HL-60 (cell line): ENCODE measurements at regions not wholly inside any gene's neighbourhood (a gene's known extent, or its start where the extent isn't known, plus 50 kb on each side); places are given as distances from the start of the nearest gene placed in this dataset.

ENCODE experiments used
- POLR2AphosphoS5 ChIP-seq: IDR thresholded peaks from 2 replicates; pipeline ENCODE4 v1.6.1; 2012; ENCODE audit warnings: low read depth
- SPI1 ChIP-seq: IDR thresholded peaks from 2 replicates; pipeline ENCODE4 v1.6.1; 2012; ENCODE audit warnings: low read depth, mild to moderate bottlenecking, borderline replicate concordance
- TF ChIP-seq, protein P1 (sequence below): IDR thresholded peaks from one replicate; pipeline ENCODE4 v1.5.1; 2011; ENCODE audit warnings: low read length, control low read depth, inconsistent platforms; ENCODE audit not compliant: insufficient read depth

DNA sequence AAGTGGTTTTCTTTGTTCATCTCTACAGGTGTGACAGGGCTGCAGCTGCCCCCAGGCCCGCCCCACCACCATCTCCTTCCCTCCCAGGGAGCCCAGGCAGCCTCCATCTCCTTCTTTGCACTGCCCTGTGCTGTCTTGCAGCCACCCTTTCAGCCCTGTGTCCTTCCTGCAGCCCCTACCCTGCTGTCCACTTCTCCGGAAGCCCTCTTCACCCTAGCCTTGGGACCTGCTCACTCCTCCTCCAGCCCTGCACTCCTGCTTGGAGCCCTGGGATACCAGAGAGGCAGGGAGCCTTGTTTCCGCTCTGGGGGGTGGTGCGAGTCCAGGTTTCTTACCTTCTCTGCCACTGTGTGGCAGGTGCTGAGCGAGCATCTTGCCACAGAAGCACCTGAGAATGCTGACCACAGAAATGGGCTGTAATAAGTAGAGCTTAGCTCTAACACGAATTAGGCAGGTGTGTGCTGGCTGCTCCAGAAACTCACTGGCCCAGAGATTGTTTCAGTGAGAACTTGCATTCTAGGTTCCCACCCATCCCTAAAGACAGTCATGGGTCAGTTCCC is 51.3 kb upstream of the GADD45G start:
- TF ChIP-seq, protein P1, sequence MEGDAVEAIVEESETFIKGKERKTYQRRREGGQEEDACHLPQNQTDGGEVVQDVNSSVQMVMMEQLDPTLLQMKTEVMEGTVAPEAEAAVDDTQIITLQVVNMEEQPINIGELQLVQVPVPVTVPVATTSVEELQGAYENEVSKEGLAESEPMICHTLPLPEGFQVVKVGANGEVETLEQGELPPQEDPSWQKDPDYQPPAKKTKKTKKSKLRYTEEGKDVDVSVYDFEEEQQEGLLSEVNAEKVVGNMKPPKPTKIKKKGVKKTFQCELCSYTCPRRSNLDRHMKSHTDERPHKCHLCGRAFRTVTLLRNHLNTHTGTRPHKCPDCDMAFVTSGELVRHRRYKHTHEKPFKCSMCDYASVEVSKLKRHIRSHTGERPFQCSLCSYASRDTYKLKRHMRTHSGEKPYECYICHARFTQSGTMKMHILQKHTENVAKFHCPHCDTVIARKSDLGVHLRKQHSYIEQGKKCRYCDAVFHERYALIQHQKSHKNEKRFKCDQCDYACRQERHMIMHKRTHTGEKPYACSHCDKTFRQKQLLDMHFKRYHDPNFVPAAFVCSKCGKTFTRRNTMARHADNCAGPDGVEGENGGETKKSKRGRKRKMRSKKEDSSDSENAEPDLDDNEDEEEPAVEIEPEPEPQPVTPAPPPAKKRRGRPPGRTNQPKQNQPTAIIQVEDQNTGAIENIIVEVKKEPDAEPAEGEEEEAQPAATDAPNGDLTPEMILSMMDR = no peak
- TF ChIP-seq POLR2AphosphoS5 (no peak), SPI1 (no peak)
